Brain pericyte (primary cell): ENCODE measurements at regions not wholly inside any gene's neighbourhood (a gene's known extent, or its start where the extent isn't known, plus 50 kb on each side); places are given as distances from the start of the nearest gene placed in this dataset.
"Not testable (repeated sequence)": the region's sequence is repeated elsewhere in the genome, so short reads cannot be mapped to it uniquely, and the experiment has no call there.

Source experiments
- DNase-seq: peaks from one replicate; pipeline ENCODE4 v3.0.0-alpha.2; 2012; ENCODE audit warnings: low read depth, low spot score

DNA sequence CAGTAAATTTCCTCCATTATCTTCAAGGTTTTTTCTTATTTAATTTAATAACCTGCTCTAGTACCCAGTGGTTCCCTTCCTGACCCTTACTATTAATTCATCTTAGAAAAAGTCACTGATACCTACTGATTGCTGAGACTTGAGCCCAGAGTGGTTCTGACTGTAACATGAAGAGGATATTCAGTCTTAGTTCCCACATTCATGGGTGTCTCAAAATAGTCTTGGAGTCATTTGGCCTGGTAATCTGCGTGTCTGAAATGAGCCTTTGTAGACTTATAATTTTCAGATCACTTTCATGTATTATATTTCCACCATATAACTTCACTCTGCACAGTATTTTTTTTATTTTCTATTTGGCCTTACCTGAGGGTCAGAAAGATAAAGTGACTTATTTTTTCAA is 732.0 kb upstream of the KIF2B start:
- DNase-seq: no peak

GRCh38 chr17:53088481-53088880 is 734.2 kb upstream of the KIF2B start:
- DNase-seq: no peak

DNA sequence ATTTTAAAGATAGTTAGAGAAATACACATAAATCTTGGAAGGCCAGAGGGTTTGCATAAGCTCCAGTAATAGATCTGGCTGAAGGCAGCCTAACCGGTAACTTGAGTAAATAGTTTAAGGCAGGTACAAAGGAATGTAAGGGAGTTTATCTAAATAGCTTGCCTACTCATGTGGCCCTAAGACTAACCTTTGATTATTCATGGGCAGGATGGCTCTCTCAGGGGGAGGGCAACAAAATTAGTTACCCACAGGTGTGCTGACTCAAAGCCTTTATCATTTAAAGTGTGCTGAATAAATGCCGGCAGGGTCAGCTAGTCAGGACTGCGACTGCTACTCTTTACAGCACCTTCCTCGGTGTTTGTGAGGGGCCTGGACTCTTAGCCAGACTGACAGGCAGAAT is 761.3 kb upstream of the KIF2B start:
- no peak for DNase-seq

GRCh38 chr17:53058031-53058430 is 764.7 kb upstream of the KIF2B start:
- no peak for DNase-seq

- DNase-seq: no peak
Observed at GRCh38 chr17:53046781-53047180, 775.9 kb upstream of the KIF2B start.

- no peak for DNase-seq
Observed at GRCh38 chr17:53039981-53040380, 782.7 kb upstream of the KIF2B start.

DNA sequence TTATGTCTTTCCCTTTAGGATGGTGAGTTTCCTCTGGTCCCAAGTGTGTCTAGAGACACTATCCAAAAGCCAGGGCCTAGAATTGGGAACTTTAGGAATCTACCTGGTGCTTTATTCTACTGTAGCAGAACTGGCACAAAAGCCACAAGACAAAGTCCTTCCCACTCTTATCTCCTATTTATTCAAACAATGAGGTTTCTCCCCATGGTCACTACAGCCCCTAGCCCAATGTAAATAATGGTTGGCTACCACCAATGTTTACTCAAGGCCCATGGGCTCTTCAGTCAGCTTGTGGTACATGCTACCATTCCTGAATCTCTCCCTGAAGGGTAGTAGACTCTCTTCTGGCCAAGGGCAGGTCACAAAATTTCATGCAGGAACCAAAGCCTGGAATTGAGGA is 789.4 kb upstream of the KIF2B start:
- DNase-seq: no peak

DNA sequence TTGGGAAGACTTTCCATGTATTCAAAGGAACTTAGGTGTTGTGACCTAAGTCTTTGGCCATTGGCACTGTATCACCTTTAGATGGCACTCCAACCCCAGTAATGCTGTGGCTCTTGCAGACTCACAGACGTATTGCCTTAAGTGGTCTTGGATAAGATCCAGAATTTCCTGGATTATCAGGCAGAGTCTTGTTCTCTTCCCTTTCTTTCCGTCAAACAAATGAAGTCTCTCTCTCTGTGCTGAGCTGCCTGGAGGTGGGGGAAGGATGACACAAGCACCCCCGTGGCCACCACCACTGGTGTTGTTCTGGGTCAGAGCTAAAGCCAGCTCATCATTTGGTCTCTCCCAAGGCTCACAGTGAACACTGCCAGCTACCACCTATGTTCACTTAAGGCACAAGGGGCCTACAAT is 789.9 kb upstream of the KIF2B start:
- no peak for DNase-seq

- DNase-seq: no peak
Observed at GRCh38 chr17:53017227-53017626, 805.5 kb upstream of the KIF2B start.

- DNase-seq: no peak
Observed at GRCh38 chr17:53016085-53016484, 806.6 kb upstream of the KIF2B start.

DNA sequence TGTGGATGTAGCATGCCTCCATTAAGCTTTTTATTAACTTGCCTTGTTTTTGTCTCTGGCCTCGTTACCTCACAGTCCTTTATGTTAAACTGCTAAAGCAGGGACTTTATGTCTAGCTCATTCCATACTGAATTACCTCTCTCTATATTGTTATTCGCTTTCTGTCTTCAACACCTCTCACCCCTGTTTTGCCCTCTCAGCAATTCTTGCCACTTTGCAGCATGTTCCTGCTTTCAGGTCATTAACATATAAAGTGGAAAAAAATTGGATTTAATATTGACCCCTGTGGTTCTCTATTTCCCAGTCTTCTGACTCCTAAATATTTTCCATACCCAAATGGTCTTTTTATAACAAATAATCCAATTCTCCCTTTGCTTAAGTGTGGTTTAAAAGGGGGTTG is 810.4 kb upstream of the KIF2B start:
- no peak for DNase-seq

DNA sequence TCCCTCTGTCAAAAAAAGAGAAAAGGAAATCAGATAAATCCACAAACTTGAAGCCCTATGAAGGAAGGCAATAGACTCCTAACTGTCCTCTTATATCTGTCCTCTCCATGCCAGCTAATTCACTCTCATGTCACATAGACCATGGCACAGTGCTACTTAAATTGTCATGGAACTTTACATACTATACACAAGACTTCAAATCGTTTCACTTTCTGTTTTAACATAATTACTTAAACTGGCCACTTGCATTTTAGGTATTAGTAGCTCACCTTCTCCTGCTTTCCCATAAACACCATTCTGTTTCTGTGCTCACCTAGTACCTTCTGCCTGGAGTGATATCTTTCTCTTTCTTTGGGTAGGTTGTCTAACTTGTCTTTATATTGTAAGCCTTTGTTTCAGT is 816.7 kb upstream of the KIF2B start:
- DNase-seq: no peak

DNA sequence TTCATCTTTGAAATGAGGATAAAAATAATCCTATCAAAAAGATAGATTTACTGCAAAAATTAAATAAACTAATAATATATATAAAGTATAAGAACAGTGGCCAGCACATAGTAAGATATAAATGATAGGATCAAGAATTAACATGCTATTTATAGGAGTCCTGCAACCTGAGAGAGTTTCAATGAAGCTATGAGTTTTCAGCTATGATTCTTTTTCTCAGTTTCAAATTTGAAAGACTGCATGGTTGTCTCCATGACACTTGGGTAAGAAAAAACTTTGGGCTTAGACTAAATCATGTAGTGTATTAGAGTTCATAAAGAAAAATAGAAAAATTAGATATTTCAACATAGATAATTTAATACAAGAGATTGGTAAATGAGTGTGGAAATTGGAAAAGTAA is 817.8 kb upstream of the KIF2B start:
- DNase-seq: no peak

DNA sequence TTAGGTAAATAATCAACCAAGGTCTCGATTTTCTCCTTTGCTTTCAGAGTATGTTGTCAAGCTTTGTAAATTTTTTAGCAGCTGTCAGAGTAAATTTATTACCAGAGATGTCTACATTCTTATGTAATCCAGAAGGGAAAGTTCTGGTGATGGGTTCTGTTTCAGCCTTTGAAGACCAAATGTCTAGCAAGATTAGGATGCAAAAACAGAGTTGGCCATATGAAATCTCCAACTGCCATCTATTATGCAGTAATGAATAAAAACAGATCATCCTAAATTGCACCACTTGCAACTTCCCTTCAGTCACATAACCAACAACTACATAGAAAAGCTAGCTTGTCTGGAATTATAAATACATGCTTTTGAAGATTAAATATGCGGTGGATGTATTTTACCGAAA is 826.8 kb upstream of the KIF2B start:
- DNase-seq: no peak

GRCh38 chr17:52995147-52995546 is 827.6 kb upstream of the KIF2B start:
- no peak for DNase-seq

- no peak for DNase-seq
Observed at GRCh38 chr17:52986056-52986662, 827.6 kb upstream of the CA10 start.

DNA sequence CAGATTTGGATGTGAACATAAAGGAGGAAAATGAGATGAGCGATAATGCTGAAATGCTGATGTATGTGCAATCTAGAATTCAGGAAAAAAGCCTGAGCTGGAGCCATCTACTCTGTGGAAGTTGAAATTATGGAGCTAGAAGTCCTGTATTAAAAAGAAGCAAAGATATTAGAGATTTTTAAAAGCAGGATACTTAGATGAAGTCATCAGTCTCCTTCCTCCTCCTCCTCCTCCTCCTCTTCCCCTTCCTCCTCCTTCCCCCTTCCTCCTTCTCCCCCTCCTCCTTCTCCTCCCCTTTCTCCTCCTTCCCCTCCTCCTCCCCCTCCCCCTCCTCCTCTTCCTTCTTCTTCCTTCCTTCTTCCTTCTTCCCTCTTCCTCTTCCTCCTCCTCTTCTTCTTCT is 823.8 kb upstream of the CA10 start:
- no peak for DNase-seq

GRCh38 chr17:52979921-52980320 is 821.4 kb upstream of the CA10 start:
- DNase-seq: no peak

DNA sequence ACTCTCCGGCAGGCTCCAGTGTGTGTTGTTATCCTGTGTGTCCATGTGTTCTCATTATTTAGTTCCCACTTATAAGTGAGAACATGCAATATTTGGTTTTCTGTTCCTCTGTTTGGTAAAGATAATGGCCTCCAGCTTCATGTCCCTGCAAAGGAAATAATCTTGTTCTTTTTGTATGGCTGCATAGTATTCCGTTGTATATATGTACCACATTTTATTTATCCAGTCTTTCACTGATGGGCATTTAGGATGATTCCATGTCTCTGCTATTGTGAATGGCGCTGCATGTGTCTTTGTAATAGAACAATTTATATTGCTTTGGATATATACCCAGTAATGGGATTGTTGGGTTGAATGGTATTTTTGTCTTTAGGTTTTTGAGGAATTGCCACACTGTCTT is 807.3 kb upstream of the CA10 start:
- no peak for DNase-seq

GRCh38 chr17:52961751-52962150 is 803.2 kb upstream of the CA10 start:
- not testable (repeated sequence) for DNase-seq

GRCh38 chr17:52957411-52957810 is 798.9 kb upstream of the CA10 start:
- DNase-seq: no peak

DNA sequence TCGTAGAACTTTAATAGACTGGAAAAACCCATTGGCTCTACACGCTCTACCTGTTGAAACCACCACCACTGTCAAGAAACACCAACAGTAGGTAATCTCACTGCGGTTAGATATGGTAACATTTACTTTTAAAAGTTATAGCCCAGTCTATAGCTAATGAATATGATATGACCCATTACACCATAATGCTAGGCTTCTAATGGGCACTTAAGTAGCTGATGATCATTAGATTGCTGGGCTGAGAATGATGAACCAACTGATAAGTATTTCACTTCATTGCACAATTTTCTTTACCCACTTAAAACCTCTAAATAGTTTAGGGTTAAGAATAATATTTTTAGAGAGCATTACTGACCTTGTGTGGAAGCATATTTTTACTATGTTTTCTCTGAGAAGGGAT is 788.9 kb upstream of the CA10 start:
- DNase-seq: no peak

GRCh38 chr17:52938623-52939230 is 780.2 kb upstream of the CA10 start:
- DNase-seq: no peak

DNA sequence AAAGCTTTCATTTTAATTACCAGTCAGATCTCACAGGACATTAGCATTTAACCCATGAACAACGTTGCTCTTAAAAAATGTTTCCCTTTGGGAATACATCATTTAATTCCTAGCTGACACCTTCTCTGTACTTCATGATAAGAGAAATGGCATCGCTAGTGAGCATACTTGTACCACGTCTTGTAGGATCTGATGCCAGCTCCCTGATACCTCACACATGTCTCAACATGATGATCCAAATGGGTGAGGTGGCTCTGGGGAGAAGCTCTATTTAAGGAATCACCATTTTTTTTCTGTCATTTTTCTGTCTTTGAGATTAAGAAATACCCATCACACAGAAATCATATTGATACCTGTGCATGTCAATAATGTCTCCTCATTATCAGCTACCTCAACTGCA is 772.1 kb upstream of the CA10 start:
- no peak for DNase-seq
